Loucy (cell line): ENCODE measurements at regions not wholly inside any gene's neighbourhood (a gene's known extent, or its start where the extent isn't known, plus 50 kb on each side); places are given as distances from the start of the nearest gene placed in this dataset.

Experiments used
- EZH2phosphoT487 ChIP-seq: fragments of 200-600 bp; IDR thresholded peaks from 2 replicates; pipeline ENCODE4 v1.6.1; 2018; ENCODE audit warnings: antibody characterized with exemption, mild to moderate bottlenecking, moderate library complexity, borderline replicate concordance
- TF ChIP-seq, protein P1 (sequence below): fragments of 200-600 bp; sonication (generic); conservative IDR thresholded peaks from 2 replicates; pipeline ENCODE4 v1.5.1; 2014; ENCODE audit warnings: mild to moderate bottlenecking, antibody characterized with exemption, low read length

DNA sequence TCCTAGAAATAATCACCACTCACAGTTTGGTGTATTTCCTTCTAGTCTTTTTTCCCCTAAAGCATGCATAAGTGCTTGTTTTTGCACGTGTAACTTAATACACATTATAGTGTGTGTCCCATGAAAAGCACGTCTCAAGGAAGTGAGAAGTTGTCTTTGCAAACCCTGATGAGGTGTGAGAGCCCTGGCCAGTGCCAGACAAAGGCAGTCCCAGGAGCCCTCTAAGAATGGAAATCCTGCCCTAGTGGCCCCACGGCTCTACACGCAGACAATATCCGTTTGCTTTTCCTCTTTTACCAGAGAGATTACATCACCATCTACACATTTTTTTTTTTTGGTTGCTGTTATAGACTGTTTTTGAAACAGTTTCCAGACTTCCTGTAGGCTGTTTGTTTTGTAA, 85.5 kb upstream of the FZD10 start:
- TF ChIP-seq, protein P1, sequence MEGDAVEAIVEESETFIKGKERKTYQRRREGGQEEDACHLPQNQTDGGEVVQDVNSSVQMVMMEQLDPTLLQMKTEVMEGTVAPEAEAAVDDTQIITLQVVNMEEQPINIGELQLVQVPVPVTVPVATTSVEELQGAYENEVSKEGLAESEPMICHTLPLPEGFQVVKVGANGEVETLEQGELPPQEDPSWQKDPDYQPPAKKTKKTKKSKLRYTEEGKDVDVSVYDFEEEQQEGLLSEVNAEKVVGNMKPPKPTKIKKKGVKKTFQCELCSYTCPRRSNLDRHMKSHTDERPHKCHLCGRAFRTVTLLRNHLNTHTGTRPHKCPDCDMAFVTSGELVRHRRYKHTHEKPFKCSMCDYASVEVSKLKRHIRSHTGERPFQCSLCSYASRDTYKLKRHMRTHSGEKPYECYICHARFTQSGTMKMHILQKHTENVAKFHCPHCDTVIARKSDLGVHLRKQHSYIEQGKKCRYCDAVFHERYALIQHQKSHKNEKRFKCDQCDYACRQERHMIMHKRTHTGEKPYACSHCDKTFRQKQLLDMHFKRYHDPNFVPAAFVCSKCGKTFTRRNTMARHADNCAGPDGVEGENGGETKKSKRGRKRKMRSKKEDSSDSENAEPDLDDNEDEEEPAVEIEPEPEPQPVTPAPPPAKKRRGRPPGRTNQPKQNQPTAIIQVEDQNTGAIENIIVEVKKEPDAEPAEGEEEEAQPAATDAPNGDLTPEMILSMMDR = no peak
- no peak for TF ChIP-seq EZH2phosphoT487
